Gastroesophageal sphincter (tissue), 4 donors: ENCODE measurements at regions not wholly inside any gene's neighbourhood (a gene's known extent, or its start where the extent isn't known, plus 50 kb on each side); places are given as distances from the start of the nearest gene placed in this dataset.

Experiments
- ATAC-seq: fragments of 150-250 bp; one replicate; pipeline ENCODE4 v1.9.1; 2016; ENCODE audit warnings: mild to moderate bottlenecking, moderate library complexity
- H3K27ac ChIP-seq, 4 donors: fragments of 200-600 bp; sonication (generic) in 3 of 4; 1 replicate in 3 of 4; 2 replicates in 1 of 4; pipeline ENCODE4 v1.5.1; 2016 to 2019
- H3K27me3 ChIP-seq: fragments of 200-600 bp; sonication (generic); one replicate; pipeline ENCODE4 v1.5.1; 2019
- H3K36me3 ChIP-seq, 2 donors: fragments of 200-600 bp; sonication (generic); one replicate each; pipeline ENCODE4 v1.5.1; 2019; ENCODE audit warnings: control low read depth in 1 of 2
- H3K4me1 ChIP-seq, 3 donors: fragments of 200-600 bp; sonication (generic); 1 replicate in 2 of 3; 2 replicates in 1 of 3; pipeline ENCODE4 v1.5.1; 2016 to 2019; ENCODE audit warnings: control low read depth in 2 of 3
- H3K4me3 ChIP-seq, 2 donors: fragments of 200-600 bp; sonication (generic); one replicate each; pipeline ENCODE4 v1.5.1; 2019; ENCODE audit warnings: mild to moderate bottlenecking in 1 of 2, moderate library complexity in 1 of 2
- H3K9me3 ChIP-seq, 3 donors: fragments of 200-600 bp; sonication (generic); one replicate each; pipeline ENCODE4 v1.5.1; 2017 to 2019; ENCODE audit warnings: control low read depth in 2 of 3
- CTCF ChIP-seq, 4 experiments: fragments of 200-600 bp in 2 of 4; fragments of 450-650 bp in 2 of 4; sonication (generic) in 1 of 4; IDR thresholded peaks; one replicate each; pipeline ENCODE4 v1.5.1; 2017 to 2019; ENCODE audit warnings: antibody characterized with exemption in 4 of 4, mild to moderate bottlenecking in 2 of 4, moderate library complexity in 2 of 4
- EP300 ChIP-seq: sonication (generic); formaldehyde crosslinking; IDR thresholded peaks from one replicate; pipeline ENCODE4 v1.6.1; 2017; ENCODE audit warnings: antibody characterized with exemption, mild to moderate bottlenecking
- POLR2A ChIP-seq, 2 donors: fragments of 450-650 bp; IDR thresholded peaks; one replicate each; pipeline ENCODE4 v1.6.1; 2017; ENCODE audit warnings: antibody characterized with exemption in 2 of 2, mild to moderate bottlenecking in 2 of 2, moderate library complexity in 1 of 2
- POLR2AphosphoS5 ChIP-seq: sonication (generic); formaldehyde crosslinking; IDR thresholded peaks from one replicate; pipeline ENCODE4 v1.6.1; 2017; ENCODE audit warnings: antibody characterized with exemption
- WGBS, 2 donors: methylation state at CpG; one replicate each; pipeline ENCODE4 v1.1.5; 2018; ENCODE audit warnings: low coverage in 1 of 2; 5-methylcytosine and 5-hydroxymethylcytosine counted together

DNA sequence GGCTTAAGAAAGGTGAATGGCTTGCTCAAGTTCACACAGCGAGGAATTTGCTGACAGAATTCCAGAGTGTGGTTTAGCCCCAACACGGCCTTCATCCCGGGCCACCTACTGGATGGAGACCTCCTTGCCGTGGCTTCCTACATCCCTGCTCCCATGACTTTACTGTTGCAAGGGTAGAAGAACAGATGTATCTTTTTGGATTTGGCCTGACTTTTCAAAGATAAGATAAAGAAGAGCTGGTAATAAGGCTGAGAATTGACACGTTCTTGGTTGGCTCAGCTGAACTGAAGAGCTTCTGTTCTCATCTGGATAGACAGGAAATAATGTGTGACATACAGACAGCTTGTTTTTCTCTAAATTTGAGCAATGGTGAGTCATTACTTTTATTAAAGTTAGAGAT is 113.1 kb downstream of the KLF5 start:
- TF ChIP-seq POLR2AphosphoS5: no peak
- no peak for TF ChIP-seq POLR2A (IDR thresholded peaks at IDR 0.05)
- no peak for TF ChIP-seq CTCF (IDR thresholded peaks at IDR 0.05)
- TF ChIP-seq EP300: no peak
- Histone ChIP-seq H3K4me3 (no peak overlapping the region), H3K9me3 (no peaks in the 10 kb centered on the region), H3K27ac (no peak overlapping the region), H3K36me3 (no peaks in the 10 kb centered on the region), H3K27me3 (no peaks in the 10 kb centered on the region), H3K4me1 (no peaks in the 10 kb centered on the region)
- no peak for ATAC-seq
- 62 to 100% methylated on average over 1 to 3 of the region's 5 CpGs for WGBS, 2 donors

GRCh38 chr13:73171271-73171682 is 112.5 kb downstream of the KLF5 start:
- H3K4me1 ChIP-seq: no peaks in the 10 kb centered on the region
- no peaks in the 10 kb centered on the region for H3K36me3 ChIP-seq
- TF ChIP-seq POLR2AphosphoS5 (no peak), POLR2A (IDR thresholded peaks at IDR 0.05) (no peak), CTCF (IDR thresholded peaks at IDR 0.05) (no peak), EP300 (no peak)
- no peak overlapping the region for H3K4me3 ChIP-seq
- no peak for ATAC-seq
- H3K27ac ChIP-seq: no peak overlapping the region
- no peaks in the 10 kb centered on the region for H3K27me3 ChIP-seq
- 54 to 55% methylated on average over 3 to 4 of the region's 5 CpGs for WGBS, 2 donors
- no peaks in the 10 kb centered on the region for H3K9me3 ChIP-seq

- no peak overlapping the region for H3K4me3 ChIP-seq
- H3K27me3 ChIP-seq: no peaks in the 10 kb centered on the region
- no peak for ATAC-seq
- TF ChIP-seq CTCF (IDR thresholded peaks at IDR 0.05): no peak
- no peak for TF ChIP-seq POLR2AphosphoS5
- TF ChIP-seq EP300: no peak
- no peak for TF ChIP-seq POLR2A (IDR thresholded peaks at IDR 0.05)
- H3K36me3 ChIP-seq: no peaks in the 10 kb centered on the region
- H3K4me1 ChIP-seq: no peaks in the 10 kb centered on the region
- H3K9me3 ChIP-seq: no peaks in the 10 kb centered on the region
- 60 to 62% methylated on average over 2 of the region's 2 CpGs for WGBS, 2 donors
- H3K27ac ChIP-seq: no peak overlapping the region
These were observed 111.2 kb downstream of the KLF5 start for GRCh38 chr13:73169971-73170370.

DNA sequence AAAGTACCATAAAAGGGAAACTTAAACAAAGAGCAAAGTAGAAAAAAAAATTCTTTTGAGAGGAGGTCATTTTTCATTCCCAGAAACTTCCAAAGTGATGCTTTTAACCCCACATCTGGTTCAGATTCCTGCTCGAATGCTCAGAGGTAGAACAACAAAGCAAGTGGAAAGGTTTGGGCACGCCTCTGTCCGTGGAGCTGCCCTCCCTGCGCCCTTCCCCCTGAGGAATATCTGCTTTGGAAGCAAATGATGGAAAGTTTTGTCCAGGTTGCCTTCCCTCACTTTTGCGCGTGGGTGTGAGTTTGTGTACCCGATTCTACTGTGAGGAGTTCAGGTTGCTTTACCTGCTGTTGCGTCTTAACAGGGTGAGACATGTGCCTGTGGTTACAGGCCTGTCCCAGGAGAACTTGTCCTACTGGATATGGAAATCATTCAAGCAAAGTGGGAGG is 110.2 kb downstream of the KLF5 start:
- TF ChIP-seq CTCF (IDR thresholded peaks at IDR 0.05): no peak
- no peak for TF ChIP-seq POLR2A (IDR thresholded peaks at IDR 0.05)
- TF ChIP-seq POLR2AphosphoS5: no peak
- TF ChIP-seq EP300: no peak
- no peak overlapping the region for H3K27ac ChIP-seq
- H3K27me3 ChIP-seq: no peaks in the 10 kb centered on the region
- no peaks in the 10 kb centered on the region for H3K36me3 ChIP-seq
- H3K4me3 ChIP-seq: no peak overlapping the region
- no peaks in the 10 kb centered on the region for H3K4me1 ChIP-seq
- no peaks in the 10 kb centered on the region for H3K9me3 ChIP-seq
- no peak for ATAC-seq
- 70 to 73% methylated on average over 4 to 6 of the region's 8 CpGs for WGBS, 2 donors

GRCh38 chr13:73168226-73168952 is 109.6 kb downstream of the KLF5 start:
- no peak for ATAC-seq
- H3K27me3 ChIP-seq: no peaks in the 10 kb centered on the region
- TF ChIP-seq EP300 (no peak), POLR2A (IDR thresholded peaks at IDR 0.05) (no peak), POLR2AphosphoS5 (no peak), CTCF (IDR thresholded peaks at IDR 0.05) (no peak)
- WGBS, 2 donors: 25 to 71% methylated on average over 1 of the region's 1 CpG
- H3K36me3 ChIP-seq: no peaks in the 10 kb centered on the region
- H3K4me3 ChIP-seq: no peak overlapping the region
- no peaks in the 10 kb centered on the region for H3K9me3 ChIP-seq
- no peaks in the 10 kb centered on the region for H3K4me1 ChIP-seq
- H3K27ac ChIP-seq: no peak overlapping the region
